ENCODE measurements at regions not wholly inside any gene's neighbourhood (a gene's known extent, or its start where the extent isn't known, plus 50 kb on each side); places are given as distances from the start of the nearest gene placed in this dataset.
"Not testable (repeated sequence)": the region's sequence is repeated elsewhere in the genome, so short reads cannot be mapped to it uniquely, and the experiment has no call there.

DNA sequence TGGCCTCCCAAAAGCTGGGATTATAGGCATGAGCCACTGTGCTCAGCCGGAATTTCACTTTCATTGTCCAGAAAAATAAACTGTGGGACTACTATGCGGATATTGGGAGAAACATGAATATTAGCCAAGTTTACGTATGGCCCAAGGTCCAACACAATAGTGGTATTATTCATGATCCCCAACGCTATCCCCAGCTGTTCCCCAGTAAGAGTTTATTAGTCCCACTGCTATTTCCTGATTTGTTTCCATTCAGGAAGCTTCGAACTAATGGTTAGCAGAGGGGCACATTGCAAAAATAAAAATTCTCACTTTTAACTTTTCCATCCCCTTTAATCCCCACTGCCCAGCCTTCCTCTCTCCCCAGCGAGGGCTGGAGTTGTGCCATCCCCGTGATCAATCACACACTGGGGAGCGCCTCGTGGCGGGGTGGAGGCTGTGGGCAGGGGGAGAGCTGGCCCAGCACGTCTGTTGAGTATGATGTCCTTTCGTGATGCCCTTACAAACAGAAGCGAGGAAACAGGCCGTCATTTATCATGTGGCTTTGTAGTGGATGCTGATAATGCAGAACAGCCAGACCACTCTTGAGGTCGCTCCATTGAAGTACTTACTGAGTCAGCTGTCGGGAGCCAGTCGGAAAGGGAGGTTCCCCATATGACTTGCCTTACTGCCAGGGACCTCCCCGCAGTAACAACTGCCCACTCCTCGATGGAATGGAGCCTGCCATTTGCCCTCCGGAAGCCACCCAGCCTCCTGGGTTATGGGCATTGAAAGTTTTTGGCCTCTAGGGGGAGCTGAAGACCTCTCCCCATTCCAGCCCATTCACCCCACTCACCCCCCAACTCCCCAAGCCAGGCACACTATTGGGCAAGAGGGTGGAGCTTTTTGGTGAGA, 117.0 kb downstream of the KDR start:
- no peaks in the 10 kb centered on the region for H3K36me3 Mint-ChIP-seq
- ATAC-seq, result no peak
- no peak overlapping the region for H3K27ac Mint-ChIP-seq
- peaks cover 9% of the 10 kb centered on the region for H3K9me3 Mint-ChIP-seq
- no peak overlapping the region for H3K4me3 Mint-ChIP-seq
- H3K27me3 Mint-ChIP-seq, result no peaks in the 10 kb centered on the region
- no peaks in the 10 kb centered on the region for H3K4me1 Mint-ChIP-seq

DNA sequence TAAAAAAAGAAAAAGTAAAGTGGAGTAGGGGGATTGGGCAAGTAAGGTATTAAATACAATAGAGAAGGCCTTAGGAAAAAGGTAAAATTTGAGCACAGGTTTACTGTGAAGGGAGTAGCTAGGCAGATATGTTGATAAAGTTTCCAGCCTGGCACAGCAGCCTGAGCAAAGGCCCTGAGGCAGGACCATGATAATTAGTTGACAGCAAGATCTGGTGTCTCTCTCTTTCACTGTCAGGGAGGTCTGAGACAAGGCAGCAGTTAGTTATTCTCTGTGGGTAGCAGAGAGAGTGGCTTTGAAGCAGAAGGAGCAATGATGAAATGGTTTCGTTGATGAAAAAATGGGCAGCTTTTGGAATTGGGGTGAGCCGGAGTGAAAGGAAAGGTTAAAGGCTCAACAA, 119.5 kb downstream of the KDR start:
- no peaks in the 10 kb centered on the region for H3K4me1 Mint-ChIP-seq

DNA sequence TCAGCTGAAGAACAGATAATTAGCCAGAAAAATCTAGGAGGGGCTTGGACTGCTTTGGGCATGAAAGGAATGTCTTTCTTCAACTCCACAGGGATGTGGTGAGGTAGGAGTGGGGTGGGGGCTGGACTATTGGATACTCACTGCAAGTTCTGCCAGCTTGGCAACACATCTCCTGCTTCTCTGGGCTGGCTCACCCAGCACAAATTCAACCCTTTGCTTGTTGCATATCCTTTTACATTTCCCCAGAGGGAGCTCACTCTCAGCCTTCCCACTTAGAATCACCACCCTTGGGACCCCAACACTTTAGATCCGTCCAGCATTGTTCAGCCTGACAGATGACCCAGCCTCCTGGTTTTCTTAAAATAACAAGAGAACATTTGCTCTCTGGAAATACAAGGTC, 120.6 kb downstream of the KDR start:
- Mint-ChIP-seq H3K27ac (no peak overlapping the region), H3K4me3 (no peak overlapping the region), H3K27me3 (no peaks in the 10 kb centered on the region), H3K4me1 (no peaks in the 10 kb centered on the region), H3K36me3 (no peaks in the 10 kb centered on the region), H3K9me3 (peaks cover 3% of the 10 kb centered on the region)
- ATAC-seq, result no peak

More for the DNA sequence above, 119.5 kb downstream of the KDR start:
- ATAC-seq, result no peak
- no peaks in the 10 kb centered on the region for H3K36me3 Mint-ChIP-seq
- no peak overlapping the region for H3K27ac Mint-ChIP-seq
- H3K4me3 Mint-ChIP-seq, result no peak overlapping the region
- no peaks in the 10 kb centered on the region for H3K27me3 Mint-ChIP-seq
- H3K9me3 Mint-ChIP-seq, result peaks cover 9% of the 10 kb centered on the region

DNA sequence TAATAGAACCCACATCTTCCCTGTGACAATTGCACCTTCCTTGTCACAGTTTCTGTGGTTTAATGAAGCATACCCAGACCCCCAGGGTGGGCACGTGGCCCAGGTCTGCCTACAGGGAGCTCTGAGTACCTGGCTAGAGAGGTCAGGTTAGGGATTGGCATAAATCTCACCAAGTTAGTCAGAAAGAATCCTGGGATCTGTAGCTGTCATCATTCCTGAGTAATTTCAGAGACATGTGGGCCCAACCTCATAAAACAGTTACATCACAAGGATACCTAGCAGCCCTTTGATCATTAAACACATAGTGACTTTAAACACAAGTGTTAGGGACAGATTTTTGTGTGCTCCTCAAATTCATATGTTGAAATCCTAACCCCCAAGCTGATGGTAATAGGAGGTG, 123.0 kb downstream of the KDR start:
- H3K4me1 Mint-ChIP-seq, result no peaks in the 10 kb centered on the region
- no peak overlapping the region for H3K27ac Mint-ChIP-seq
- no peaks in the 10 kb centered on the region for H3K9me3 Mint-ChIP-seq
- H3K27me3 Mint-ChIP-seq, result no peaks in the 10 kb centered on the region
- no peak overlapping the region for H3K4me3 Mint-ChIP-seq
- no peak for ATAC-seq
- no peaks in the 10 kb centered on the region for H3K36me3 Mint-ChIP-seq

DNA sequence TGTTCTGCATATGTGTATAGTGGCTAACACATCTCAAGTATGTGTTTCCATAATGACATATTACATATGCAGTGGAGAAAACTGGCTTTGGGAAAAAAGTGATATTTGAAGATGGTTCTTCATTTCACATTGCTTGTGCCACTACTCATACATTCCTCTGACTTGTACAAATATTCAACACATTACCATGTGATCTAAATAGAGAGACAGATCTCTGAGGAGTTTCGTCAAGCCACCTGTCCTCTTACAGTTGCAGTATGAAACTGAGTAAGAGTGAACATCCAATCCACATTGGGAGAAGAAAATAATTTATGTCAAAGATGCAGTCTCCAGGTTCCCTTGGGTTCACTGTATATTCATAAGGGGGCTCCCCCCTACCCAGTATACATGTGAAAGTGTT, 123.9 kb downstream of the KDR start:
- Mint-ChIP-seq H3K27ac (no peak overlapping the region), H3K27me3 (no peaks in the 10 kb centered on the region), H3K4me1 (no peaks in the 10 kb centered on the region), H3K36me3 (no peaks in the 10 kb centered on the region), H3K4me3 (no peak overlapping the region), H3K9me3 (no peaks in the 10 kb centered on the region)
- ATAC-seq, result no peak

DNA sequence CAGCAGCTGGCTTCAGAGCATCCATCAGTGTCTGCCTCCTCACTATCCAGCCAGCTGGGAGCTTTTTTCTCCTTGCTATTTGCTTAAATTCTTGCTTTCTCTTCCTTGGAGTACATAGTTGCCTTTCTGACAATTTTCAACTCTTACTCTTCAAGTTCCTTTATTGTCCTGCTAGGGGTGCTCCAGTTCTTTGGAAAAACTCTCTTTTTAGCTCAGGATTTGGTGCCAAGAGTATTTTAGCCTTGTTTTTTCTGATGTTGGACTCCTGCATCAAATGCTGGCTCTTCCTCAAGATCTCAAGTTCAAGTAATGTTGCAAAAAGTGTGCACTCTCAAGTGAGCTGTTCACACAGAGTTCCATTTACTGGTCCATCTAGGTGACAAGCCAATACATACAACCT, 126.4 kb downstream of the KDR start:
- no peaks in the 10 kb centered on the region for H3K4me1 Mint-ChIP-seq
- H3K4me3 Mint-ChIP-seq, result no peak overlapping the region
- no peaks in the 10 kb centered on the region for H3K36me3 Mint-ChIP-seq
- no peak for ATAC-seq
- no peaks in the 10 kb centered on the region for H3K27me3 Mint-ChIP-seq
- no peaks in the 10 kb centered on the region for H3K9me3 Mint-ChIP-seq
- no peak overlapping the region for H3K27ac Mint-ChIP-seq

DNA sequence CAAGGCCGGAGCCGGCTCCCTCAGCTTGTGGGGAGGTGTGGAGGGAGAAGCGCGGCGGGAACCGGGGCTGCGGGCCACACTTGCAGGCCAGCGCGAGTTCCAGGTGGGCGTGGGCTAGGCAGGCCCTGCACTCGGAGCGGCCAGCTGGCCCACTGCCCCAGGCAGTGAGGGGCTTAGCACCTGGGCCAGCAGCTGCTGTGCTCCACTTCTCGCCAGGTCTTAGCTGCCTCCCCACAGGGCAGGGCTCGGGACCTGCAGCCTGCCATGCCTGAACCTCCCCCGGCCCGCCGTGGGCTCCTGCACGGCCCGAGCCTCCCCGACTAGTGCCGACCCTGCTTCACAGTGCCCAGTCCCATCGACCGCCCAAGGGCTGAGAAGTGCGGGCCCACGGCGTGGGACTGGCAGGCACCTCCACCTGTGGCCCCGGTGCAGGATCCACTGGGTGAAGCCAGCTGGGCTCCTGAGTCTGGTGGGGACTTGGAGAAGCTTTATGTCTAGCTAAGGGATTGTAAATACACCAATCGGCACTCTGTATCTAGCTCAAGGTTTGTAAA, 131.8 kb downstream of the KDR start:
- not testable (repeated sequence) for ATAC-seq, H3K36me3 Mint-ChIP-seq, H3K4me1 Mint-ChIP-seq, H3K27me3 Mint-ChIP-seq, H3K27ac Mint-ChIP-seq, H3K4me3 Mint-ChIP-seq
- H3K9me3 Mint-ChIP-seq, result peaks cover 11% of the 10 kb centered on the region

DNA sequence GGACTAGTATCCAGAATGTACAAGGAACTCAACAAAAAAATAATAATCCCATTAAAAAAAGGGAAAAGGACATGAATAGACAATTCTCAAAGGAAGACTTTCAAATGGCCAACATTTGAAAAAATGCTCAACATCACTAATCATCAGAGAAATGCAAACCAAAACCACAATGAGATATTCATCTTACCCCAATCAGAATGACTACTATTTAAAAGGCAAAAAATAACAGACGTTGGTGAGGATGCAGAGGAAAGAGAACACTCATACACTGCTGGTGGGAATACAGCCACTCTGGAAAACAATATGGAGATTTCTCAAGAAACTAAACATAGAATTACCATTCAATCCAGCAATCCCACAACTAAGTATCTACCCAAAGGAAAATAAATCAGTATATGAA, 133.1 kb downstream of the KDR start:
- H3K27ac Mint-ChIP-seq, result no peak overlapping the region
- H3K36me3 Mint-ChIP-seq, result peaks cover 11% of the 10 kb centered on the region
- H3K27me3 Mint-ChIP-seq, result no peaks in the 10 kb centered on the region
- H3K9me3 Mint-ChIP-seq, result peaks cover 19% of the 10 kb centered on the region
- ATAC-seq, result no peak
- H3K4me3 Mint-ChIP-seq, result no peak overlapping the region
- no peaks in the 10 kb centered on the region for H3K4me1 Mint-ChIP-seq

DNA sequence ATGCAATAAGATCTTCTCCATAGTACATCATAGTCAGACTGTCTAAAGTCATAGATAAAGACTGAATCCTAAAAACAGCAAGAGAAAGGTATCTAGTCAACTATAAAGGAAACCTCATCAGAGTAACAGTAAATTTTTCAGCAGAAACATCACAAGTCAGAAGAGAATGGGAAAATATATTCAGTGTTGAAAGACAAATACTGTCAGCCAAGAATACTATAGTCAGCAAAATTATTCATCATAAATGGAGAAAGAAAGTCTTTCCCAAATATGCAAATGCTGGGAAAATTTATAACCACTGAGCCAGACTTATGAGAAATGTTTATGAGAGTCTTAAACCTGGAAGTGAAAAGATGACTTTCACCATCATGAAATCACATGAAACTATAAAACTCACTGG, 136.7 kb downstream of the KDR start:
- no peaks in the 10 kb centered on the region for H3K4me1 Mint-ChIP-seq
- peaks cover 25% of the 10 kb centered on the region for H3K9me3 Mint-ChIP-seq
- ATAC-seq, result no peak
- H3K4me3 Mint-ChIP-seq, result no peak overlapping the region
- peaks cover 11% of the 10 kb centered on the region for H3K36me3 Mint-ChIP-seq
- no peak overlapping the region for H3K27ac Mint-ChIP-seq
- no peaks in the 10 kb centered on the region for H3K27me3 Mint-ChIP-seq

DNA sequence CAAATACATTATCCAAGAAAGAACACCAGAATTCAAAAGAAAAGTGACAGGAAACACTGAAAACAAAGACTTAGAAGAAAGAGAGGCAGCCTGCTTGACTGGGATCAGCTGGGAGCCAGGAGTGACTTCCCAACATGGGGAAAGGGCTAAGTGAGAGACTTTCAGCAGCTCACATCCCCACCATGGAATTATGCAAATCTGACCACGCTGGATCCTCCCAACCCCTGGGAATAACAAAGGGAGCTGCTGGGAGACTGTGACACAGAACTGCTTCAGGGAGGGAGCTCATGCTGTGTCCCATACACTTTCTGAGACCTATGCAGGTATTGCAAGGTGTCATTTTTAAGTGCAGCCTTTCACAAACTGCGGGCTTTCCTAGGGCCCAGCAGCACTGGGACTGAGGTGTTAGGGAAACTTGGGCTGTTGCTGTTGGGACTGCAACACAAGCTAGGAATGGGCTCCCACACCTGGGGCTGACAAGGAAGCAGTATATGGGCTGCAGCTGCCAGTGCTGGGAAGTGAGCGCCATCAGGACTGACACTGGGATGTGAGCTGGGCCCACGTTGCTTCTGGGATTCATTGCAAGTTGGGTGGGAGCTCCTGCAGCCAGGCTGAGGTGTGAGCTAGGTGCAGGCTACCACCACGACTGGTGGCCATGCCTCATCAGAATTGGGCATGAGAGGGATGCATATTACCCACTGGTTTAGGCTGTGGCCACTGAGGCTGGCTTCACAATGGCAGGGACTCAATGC, 139.1 kb downstream of the KDR start:
- Mint-ChIP-seq H3K9me3 (peaks cover 22% of the 10 kb centered on the region), H3K27me3 (peaks cover 6% of the 10 kb centered on the region), H3K27ac (no peak overlapping the region), H3K36me3 (peaks cover 11% of the 10 kb centered on the region), H3K4me3 (no peak overlapping the region), H3K4me1 (no peaks in the 10 kb centered on the region)
- no peak for ATAC-seq

DNA sequence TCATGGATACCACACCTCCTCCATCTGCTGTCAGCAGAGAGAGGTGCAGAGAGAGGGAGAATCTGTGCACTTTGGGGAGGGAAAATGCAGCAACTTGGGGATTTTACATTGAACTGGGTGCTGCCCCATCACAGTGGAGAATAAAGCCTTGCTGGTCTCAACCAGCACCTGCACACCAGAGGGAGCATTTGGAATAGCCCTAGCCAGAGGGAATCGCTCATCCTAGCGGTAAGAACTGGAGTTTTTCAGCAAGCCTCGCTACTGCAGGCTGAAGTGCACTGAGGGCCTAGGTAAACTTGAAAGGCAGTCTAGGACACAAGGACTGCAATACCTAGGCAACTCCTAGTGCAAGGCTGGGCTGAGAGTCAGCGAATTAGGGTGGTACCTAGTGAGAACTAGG, 148.7 kb downstream of the KDR start:
- H3K27me3 Mint-ChIP-seq, result peaks cover 37% of the 10 kb centered on the region
- H3K4me3 Mint-ChIP-seq, result no peak overlapping the region
- no peaks in the 10 kb centered on the region for H3K36me3 Mint-ChIP-seq

DNA sequence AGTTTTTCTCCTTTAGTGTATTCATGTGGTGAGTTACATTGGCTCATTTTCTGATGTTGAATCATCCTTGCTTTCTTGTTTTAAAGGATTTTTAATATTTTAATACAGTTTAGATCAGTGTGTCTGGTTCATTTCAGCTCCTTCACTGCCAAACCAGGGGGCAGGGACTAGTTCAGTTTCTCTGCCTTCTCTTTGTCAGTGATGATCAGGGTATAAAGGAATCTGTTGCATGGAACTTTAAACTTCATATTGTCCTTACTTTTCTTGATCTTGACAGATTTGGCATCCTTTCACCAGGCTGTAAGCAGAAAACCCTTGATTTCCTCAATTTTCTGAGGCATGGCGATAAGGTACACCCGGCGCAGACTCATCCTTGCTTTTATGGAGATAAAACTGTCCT, 149.4 kb downstream of the KDR start:
- peaks cover 4% of the 10 kb centered on the region for H3K9me3 Mint-ChIP-seq
- H3K4me3 Mint-ChIP-seq, result no peak overlapping the region
- H3K36me3 Mint-ChIP-seq, result no peaks in the 10 kb centered on the region
- no peak for ATAC-seq
- no peak overlapping the region for H3K27ac Mint-ChIP-seq
- H3K27me3 Mint-ChIP-seq, result peaks cover 30% of the 10 kb centered on the region
- H3K4me1 Mint-ChIP-seq, result no peaks in the 10 kb centered on the region

More for the DNA sequence above, 148.7 kb downstream of the KDR start:
- no peaks in the 10 kb centered on the region for H3K4me1 Mint-ChIP-seq
- H3K9me3 Mint-ChIP-seq, result peaks cover 4% of the 10 kb centered on the region
- ATAC-seq, result no peak
- no peak overlapping the region for H3K27ac Mint-ChIP-seq

DNA sequence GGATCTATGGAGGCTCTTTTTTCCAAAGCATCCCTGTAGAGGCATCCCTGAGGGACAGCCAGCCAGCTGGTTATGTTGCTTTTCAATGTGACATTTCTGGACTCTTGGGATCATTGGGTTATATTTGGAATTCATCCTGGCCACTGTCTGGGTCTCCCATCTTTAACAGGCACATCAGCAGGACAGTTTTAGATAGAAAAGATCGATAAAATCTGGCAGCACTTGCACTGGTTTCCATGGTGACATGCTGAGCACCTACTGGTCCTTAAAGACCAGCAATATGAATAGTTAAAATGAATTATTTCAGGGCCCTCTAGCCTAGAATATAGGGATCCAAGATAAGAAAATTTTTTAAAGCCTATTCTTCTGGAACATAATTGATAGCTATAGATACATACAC, 151.6 kb downstream of the KDR start:
- Mint-ChIP-seq H3K9me3 (no peaks in the 10 kb centered on the region), H3K4me3 (no peak overlapping the region), H3K27me3 (peaks cover 21% of the 10 kb centered on the region), H3K27ac (no peak overlapping the region), H3K36me3 (no peaks in the 10 kb centered on the region), H3K4me1 (no peaks in the 10 kb centered on the region)
- no peak for ATAC-seq

DNA sequence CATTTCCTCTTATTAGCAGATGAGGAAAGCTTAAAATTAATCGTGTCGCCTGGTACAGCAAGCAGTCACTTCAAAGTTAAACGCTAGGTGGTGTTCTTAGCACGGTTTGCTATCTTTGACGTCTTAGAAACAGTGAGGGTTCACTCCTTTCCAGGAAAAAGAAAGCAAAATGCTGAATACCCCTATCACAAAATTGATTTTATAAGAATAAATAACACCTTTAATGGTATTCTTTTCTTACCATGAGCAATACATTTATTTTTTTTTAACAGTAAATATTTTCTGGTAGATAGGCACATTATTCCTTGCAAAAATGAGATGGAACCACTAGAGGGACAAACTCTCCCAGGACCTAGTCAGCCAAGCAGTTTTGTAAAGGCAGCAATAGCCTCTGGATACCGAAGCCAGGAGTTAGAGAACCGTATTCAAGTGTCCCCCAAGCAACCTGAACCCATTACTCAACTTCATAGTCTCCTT, 153.9 kb downstream of the KDR start:
- ATAC-seq, result no peak
- Mint-ChIP-seq H3K36me3 (no peaks in the 10 kb centered on the region), H3K4me1 (no peaks in the 10 kb centered on the region), H3K9me3 (no peaks in the 10 kb centered on the region), H3K4me3 (no peak overlapping the region), H3K27me3 (peaks cover 25% of the 10 kb centered on the region), H3K27ac (no peak overlapping the region)

DNA sequence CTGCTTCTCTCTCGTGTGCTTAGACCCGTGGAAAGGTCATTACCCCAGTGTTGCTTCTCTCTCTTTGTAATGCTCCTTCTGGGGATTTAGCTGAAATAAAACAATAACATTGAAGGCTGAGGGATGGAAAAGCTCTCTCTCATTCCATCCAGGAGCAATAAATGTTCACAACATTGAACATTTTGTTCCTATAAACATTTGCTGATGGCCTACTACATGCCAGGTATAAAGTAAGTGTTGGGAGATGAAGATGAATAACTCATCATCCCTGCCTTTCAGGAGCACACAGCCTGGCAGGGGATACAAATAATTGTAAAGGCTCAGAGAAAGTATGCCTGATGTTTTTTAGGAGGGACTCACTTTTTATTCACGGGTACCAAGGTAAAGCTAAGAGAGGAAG, 158.1 kb downstream of the KDR start:
- no peak for ATAC-seq
- Mint-ChIP-seq H3K27ac (no peak overlapping the region), H3K4me3 (no peak overlapping the region), H3K27me3 (peaks cover 13% of the 10 kb centered on the region), H3K9me3 (no peaks in the 10 kb centered on the region), H3K4me1 (no peaks in the 10 kb centered on the region), H3K36me3 (no peaks in the 10 kb centered on the region)
